Peyer's patch (tissue), 4 donors: ENCODE measurements at regions not wholly inside any gene's neighbourhood (a gene's known extent, or its start where the extent isn't known, plus 50 kb on each side); places are given as distances from the start of the nearest gene placed in this dataset.
"Not testable (repeated sequence)": the region's sequence is repeated elsewhere in the genome, so short reads cannot be mapped to it uniquely, and the experiment has no call there.

Source experiments
- DNase-seq, 3 donors: peaks; one replicate each; pipeline ENCODE4 v3.0.0-alpha.2; 2017 to 2019
- H3K27ac ChIP-seq, 4 donors: fragments of 200-600 bp; sonication (generic); one replicate each; pipeline ENCODE4 v1.5.1; 2016 to 2019
- H3K27me3 ChIP-seq, 2 donors: fragments of 200-600 bp; sonication (generic); one replicate each; pipeline ENCODE4 v1.5.1; 2019
- H3K36me3 ChIP-seq, 3 donors: fragments of 200-600 bp; sonication (generic); one replicate each; pipeline ENCODE4 v1.5.1; 2016 to 2019
- H3K4me1 ChIP-seq, 4 donors: fragments of 200-600 bp; sonication (generic); one replicate each; pipeline ENCODE4 v1.5.1; 2016 to 2019
- H3K4me3 ChIP-seq, 4 donors: fragments of 200-600 bp; sonication (generic); 1 replicate in 3 of 4; 2 replicates in 1 of 4; pipeline ENCODE4 v1.5.1; 2016 to 2019; ENCODE audit warnings: mild to moderate bottlenecking in 1 of 4
- H3K9me3 ChIP-seq, 4 donors: fragments of 200-600 bp; sonication (generic); one replicate each; pipeline ENCODE4 v1.5.1; 2016 to 2019; ENCODE audit warnings: mild to moderate bottlenecking in 1 of 4
- POLR2A ChIP-seq, 2 donors: fragments of 450-650 bp; IDR thresholded peaks; one replicate each; pipeline ENCODE4 v1.5.1; 2017; ENCODE audit warnings: antibody characterized with exemption in 2 of 2, mild to moderate bottlenecking in 2 of 2, moderate library complexity in 2 of 2
- TF ChIP-seq, protein P1 (sequence below), 6 experiments: fragments of 450-650 bp in 4 of 6; fragments of 200-600 bp in 2 of 6; sonication (generic) in 1 of 6; IDR thresholded peaks; one replicate each; pipeline ENCODE4 v1.5.1; 2017 to 2019; ENCODE audit warnings: antibody characterized with exemption in 6 of 6, mild to moderate bottlenecking in 3 of 6, moderate library complexity in 1 of 6

DNA sequence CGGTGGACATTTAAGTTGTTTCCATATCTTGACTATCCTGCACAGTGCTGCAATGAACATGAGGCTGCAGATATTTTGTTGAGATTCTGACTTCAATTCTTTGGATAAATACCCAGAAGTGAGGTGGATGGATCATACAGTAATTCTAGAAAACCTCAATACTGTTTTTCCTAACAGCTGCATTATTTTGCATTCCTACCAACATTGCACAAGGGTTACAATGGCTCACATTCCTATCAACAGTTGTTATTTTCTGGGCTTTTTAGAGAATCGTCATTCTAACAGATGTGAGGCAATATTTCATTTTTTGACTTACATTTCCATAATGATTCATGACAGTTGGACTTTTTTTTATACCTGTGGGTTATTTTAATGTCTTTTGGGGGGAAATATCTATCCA, 716.9 kb upstream of the ANO3 start:
- H3K27me3 ChIP-seq = no peaks in the 10 kb centered on the region
- H3K4me1 ChIP-seq = no peaks in the 10 kb centered on the region
- no peak overlapping the region for H3K27ac ChIP-seq
- H3K4me3 ChIP-seq = no peak overlapping the region
- H3K36me3 ChIP-seq = no peaks in the 10 kb centered on the region
- TF ChIP-seq, protein P1, sequence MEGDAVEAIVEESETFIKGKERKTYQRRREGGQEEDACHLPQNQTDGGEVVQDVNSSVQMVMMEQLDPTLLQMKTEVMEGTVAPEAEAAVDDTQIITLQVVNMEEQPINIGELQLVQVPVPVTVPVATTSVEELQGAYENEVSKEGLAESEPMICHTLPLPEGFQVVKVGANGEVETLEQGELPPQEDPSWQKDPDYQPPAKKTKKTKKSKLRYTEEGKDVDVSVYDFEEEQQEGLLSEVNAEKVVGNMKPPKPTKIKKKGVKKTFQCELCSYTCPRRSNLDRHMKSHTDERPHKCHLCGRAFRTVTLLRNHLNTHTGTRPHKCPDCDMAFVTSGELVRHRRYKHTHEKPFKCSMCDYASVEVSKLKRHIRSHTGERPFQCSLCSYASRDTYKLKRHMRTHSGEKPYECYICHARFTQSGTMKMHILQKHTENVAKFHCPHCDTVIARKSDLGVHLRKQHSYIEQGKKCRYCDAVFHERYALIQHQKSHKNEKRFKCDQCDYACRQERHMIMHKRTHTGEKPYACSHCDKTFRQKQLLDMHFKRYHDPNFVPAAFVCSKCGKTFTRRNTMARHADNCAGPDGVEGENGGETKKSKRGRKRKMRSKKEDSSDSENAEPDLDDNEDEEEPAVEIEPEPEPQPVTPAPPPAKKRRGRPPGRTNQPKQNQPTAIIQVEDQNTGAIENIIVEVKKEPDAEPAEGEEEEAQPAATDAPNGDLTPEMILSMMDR (IDR thresholded peaks at IDR 0.05) = no peak
- TF ChIP-seq POLR2A (IDR thresholded peaks at IDR 0.05) = no peak
- no peak for DNase-seq
- H3K9me3 ChIP-seq = no peaks in the 10 kb centered on the region

DNA sequence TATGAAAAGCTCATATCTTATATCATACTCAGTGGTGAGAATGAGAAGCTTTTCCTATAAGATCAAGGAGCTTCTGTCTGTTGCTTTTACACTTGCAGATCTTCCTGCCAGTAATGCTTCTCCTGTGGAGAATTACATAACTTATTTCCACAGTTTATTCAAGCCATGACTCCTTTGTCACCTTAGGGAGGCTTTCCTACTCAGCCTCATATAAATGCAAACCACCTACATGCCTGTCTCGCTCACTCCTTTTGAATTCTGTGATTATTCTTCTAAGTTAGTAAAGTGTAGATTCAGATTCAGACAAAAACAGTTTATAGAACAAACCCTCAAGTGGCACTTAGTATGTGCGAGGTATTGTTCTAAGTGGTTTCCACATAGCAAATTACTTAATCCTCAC, 716.1 kb upstream of the ANO3 start:
- TF ChIP-seq, protein P1 (IDR thresholded peaks at IDR 0.05) = no peak
- TF ChIP-seq POLR2A (IDR thresholded peaks at IDR 0.05) = no peak

DNA sequence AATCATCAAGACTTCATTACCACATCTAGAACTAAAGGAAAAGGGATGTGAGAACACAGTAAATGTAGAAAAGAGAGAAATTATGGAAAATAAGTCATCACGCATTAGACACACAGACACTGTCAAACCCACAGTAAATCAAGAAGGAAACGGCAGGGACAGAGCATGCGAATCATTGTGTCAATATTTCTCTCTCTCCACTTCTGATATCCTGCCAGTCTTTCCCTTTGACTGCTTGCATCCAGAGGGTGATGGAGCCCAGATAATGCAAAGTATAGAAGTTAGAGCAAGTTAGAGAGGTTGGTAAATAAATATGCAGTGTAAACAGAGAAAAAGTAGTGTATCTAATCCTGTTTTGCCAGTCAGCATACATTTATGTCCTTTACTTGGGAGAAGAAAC, 706.8 kb upstream of the ANO3 start:
- Histone ChIP-seq H3K36me3 (no peaks in the 10 kb centered on the region), H3K9me3 (peaks cover 0 to 3% (median 0%) of the 10 kb centered on the region in 4 donors), H3K4me1 (no peaks in the 10 kb centered on the region), H3K27me3 (no peaks in the 10 kb centered on the region), H3K27ac (no peak overlapping the region), H3K4me3 (no peak overlapping the region)
- no peak for TF ChIP-seq POLR2A (IDR thresholded peaks at IDR 0.05)
- TF ChIP-seq, protein P1 (IDR thresholded peaks at IDR 0.05) = no peak
- DNase-seq = no peak

More for the DNA sequence above, 716.1 kb upstream of the ANO3 start:
- Histone ChIP-seq H3K36me3 (no peaks in the 10 kb centered on the region), H3K27me3 (no peaks in the 10 kb centered on the region), H3K4me1 (no peaks in the 10 kb centered on the region), H3K27ac (no peak overlapping the region), H3K9me3 (no peaks in the 10 kb centered on the region), H3K4me3 (no peak overlapping the region)
- no peak for DNase-seq

DNA sequence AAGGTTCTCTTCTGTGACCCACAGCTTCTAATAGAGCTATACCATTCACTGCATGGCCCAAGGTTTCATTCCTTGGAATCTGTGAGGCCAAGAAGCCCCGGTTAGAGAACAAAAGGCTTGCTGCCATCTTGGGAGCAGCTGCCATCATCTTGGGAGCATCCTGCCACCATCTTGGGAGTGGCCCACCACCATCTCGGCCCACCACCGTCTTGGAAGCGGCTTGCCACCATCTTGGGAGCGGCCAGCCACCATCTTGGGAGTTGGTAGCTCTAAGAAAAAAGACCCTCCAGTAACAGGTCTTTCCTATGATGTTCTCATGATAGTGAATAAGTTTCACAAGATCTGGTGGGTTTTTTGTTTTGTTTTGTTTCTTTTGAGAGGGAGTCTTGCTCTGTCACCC, 703.9 kb upstream of the ANO3 start:
- TF ChIP-seq, protein P1 (IDR thresholded peaks at IDR 0.05) = no peak
- no peak for TF ChIP-seq POLR2A (IDR thresholded peaks at IDR 0.05)
- Histone ChIP-seq H3K9me3 (peaks cover 0 to 3% (median 0%) of the 10 kb centered on the region in 4 donors), H3K27ac (no peak overlapping the region), H3K27me3 (no peaks in the 10 kb centered on the region), H3K36me3 (no peaks in the 10 kb centered on the region), H3K4me3 (no peak overlapping the region), H3K4me1 (no peaks in the 10 kb centered on the region)
- no peak for DNase-seq

DNA sequence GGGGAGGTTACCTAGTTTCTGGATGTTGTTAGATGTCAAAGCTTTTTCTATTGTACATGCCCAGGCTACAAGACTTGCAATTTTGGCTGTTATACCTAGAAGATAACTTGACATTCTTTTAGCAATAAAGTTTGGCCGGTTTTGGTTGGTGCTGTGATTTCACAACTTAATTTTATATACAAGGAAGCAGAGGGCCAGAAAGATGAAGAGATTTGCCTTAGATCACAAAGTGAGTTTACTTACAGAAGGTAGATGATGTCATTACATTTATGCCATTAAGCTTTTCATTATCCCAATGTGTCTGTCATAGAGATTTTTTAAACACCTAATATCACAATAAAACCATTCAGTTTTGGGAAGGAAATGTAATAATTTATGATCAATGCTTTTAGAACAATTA, 698.7 kb upstream of the ANO3 start:
- H3K9me3 ChIP-seq = peaks cover 0 to under 1% (median 0%) of the 10 kb centered on the region in 4 donors
- no peak overlapping the region for H3K4me3 ChIP-seq
- no peaks in the 10 kb centered on the region for H3K27me3 ChIP-seq
- H3K36me3 ChIP-seq = no peaks in the 10 kb centered on the region
- no peak overlapping the region for H3K27ac ChIP-seq
- no peaks in the 10 kb centered on the region for H3K4me1 ChIP-seq
- DNase-seq = no peak
- TF ChIP-seq, protein P1 (IDR thresholded peaks at IDR 0.05) = no peak
- no peak for TF ChIP-seq POLR2A (IDR thresholded peaks at IDR 0.05)

DNA sequence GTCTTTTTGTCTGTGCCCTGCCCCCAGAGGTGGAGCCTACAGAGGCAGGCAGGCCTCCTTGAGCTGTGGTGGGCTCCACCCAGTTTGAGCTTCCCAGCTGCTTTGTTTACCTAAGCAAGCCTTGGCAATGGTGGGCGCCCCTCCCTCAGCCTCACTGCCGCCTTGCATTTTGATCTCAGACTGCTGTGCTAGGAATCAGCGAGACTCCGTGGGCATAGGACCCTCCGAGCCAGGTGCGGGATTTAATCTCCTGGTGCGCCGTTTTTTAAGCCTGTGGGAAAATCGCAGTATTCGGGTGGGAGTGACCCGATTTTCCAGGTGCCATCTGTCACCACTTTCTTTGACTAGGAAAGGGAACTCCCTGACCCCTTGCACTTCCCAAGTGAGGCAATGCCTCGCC, 682.7 kb upstream of the ANO3 start:
- H3K9me3 ChIP-seq, H3K27me3 ChIP-seq, H3K27ac ChIP-seq, DNase-seq, H3K4me3 ChIP-seq, H3K36me3 ChIP-seq, H3K4me1 ChIP-seq: not testable (repeated sequence)
